T-cell (primary cell): ENCODE measurements at regions not wholly inside any gene's neighbourhood (a gene's known extent, or its start where the extent isn't known, plus 50 kb on each side); places are given as distances from the start of the nearest gene placed in this dataset.

Experiments
- ATAC-seq, 4 experiments: fragments of 200-7000 bp in 3 of 4; fragments of 150-1000 bp in 1 of 4; cut with Tn5 transposase; replicated peaks in 1 of 4; 1 replicate in 3 of 4; 2 replicates in 1 of 4; pipeline ENCODE4 v1.10.0; 2021; ENCODE audit warnings: moderate library complexity in 3 of 4, mild to moderate bottlenecking in 2 of 4, moderate number of reproducible peaks in 1 of 4
- CTCF ChIA-PET, 2 donors: fragments of 300-600 bp; sonication (Branson Sonifier 250); formaldehyde crosslinking; loops; one replicate each; lab custom pipeline; 2022; ENCODE audit warnings: antibody characterized with exemption in 2 of 2; lab: Charles Lee
- POLR2A ChIA-PET, 2 donors: fragments of 300-600 bp; sonication (Branson Sonifier 250); formaldehyde crosslinking; loops; one replicate each; lab custom pipeline; 2022; ENCODE audit warnings: antibody characterized with exemption in 2 of 2; lab: Charles Lee
- DNase-seq, 35 experiments: peaks; one replicate each; pipeline versions ENCODE4 v3.0.0 to v3.0.0-alpha.2; 2013 to 2023
- H3K27ac ChIP-seq: one replicate; pipeline ENCODE4 v1.5.1; 2013; ENCODE audit warnings: low read length
- H3K27me3 ChIP-seq, 2 experiments: replicated peaks in 1 of 2; 1 replicate in 1 of 2; 2 replicates in 1 of 2; pipeline versions ENCODE4 v1.6.1 to v1.7.0; 2013; ENCODE audit warnings: low read length in 1 of 2, mixed read lengths in 1 of 2; ENCODE audit not compliant: control insufficient read depth in 2 of 2, insufficient read depth in 2 of 2; ENCODE audit errors: extremely low read depth in 1 of 2
- H3K36me3 ChIP-seq, 2 donors: 1 replicate in 1 of 2; 2 replicates in 1 of 2; pipeline versions ENCODE4 v1.6.1 to v1.7.0; 2013; ENCODE audit warnings: low read length in 1 of 2; ENCODE audit not compliant: control insufficient read depth in 2 of 2, insufficient read depth in 1 of 2; ENCODE audit errors: extremely low read depth in 1 of 2
- H3K4me1 ChIP-seq, 2 experiments: 1 replicate in 1 of 2; 2 replicates in 1 of 2; pipeline versions ENCODE4 v1.6.1 to v1.7.0; 2013; ENCODE audit warnings: low read length in 2 of 2, mixed read lengths in 1 of 2; ENCODE audit not compliant: insufficient read depth in 2 of 2, control insufficient read depth in 1 of 2; ENCODE audit errors: extremely low read depth in 1 of 2
- H3K4me3 ChIP-seq, 2 donors: 1 replicate in 1 of 2; 2 replicates in 1 of 2; pipeline versions ENCODE4 v1.5.1 to v1.7.0; 2013; ENCODE audit warnings: mild to moderate bottlenecking in 2 of 2, low read length in 1 of 2, moderate library complexity in 1 of 2; ENCODE audit not compliant: control insufficient read depth in 1 of 2; ENCODE audit errors: extremely low read depth in 1 of 2
- H3K9me3 ChIP-seq: 2 replicates; pipeline ENCODE4 v1.7.0; 2013
- H3K27ac Mint-ChIP-seq, 2 donors: one replicate each; pipeline ENCODE4 v1.8.0; 2020 to 2021; ENCODE audit warnings: mild to moderate bottlenecking in 2 of 2, mixed read lengths in 2 of 2
- H3K27me3 Mint-ChIP-seq, 2 donors: one replicate each; pipeline ENCODE4 v1.8.0; 2021 to 2022; ENCODE audit warnings: mixed read lengths in 2 of 2
- H3K36me3 Mint-ChIP-seq: one replicate; pipeline ENCODE4 v1.8.0; 2021; ENCODE audit warnings: mixed read lengths
- H3K4me1 Mint-ChIP-seq, 3 donors: one replicate each; pipeline ENCODE4 v1.8.0; 2020 to 2022; ENCODE audit warnings: mixed read lengths in 3 of 3, mild to moderate bottlenecking in 1 of 3
- H3K4me3 Mint-ChIP-seq, 3 donors: one replicate each; pipeline ENCODE4 v1.8.0; 2020 to 2022; ENCODE audit warnings: mild to moderate bottlenecking in 3 of 3, mixed read lengths in 3 of 3, moderate library complexity in 3 of 3
- H3K9me3 Mint-ChIP-seq, 3 donors: one replicate each; pipeline ENCODE4 v1.8.0; 2020 to 2022; ENCODE audit warnings: mixed read lengths in 3 of 3
- WGBS: methylation state at CpG from one replicate; pipeline ENCODE4 v1.1.5; 2013; ENCODE audit warnings: missing lambda C conversion rate; ENCODE audit not compliant: insufficient coverage; 5-methylcytosine and 5-hydroxymethylcytosine counted together

DNA sequence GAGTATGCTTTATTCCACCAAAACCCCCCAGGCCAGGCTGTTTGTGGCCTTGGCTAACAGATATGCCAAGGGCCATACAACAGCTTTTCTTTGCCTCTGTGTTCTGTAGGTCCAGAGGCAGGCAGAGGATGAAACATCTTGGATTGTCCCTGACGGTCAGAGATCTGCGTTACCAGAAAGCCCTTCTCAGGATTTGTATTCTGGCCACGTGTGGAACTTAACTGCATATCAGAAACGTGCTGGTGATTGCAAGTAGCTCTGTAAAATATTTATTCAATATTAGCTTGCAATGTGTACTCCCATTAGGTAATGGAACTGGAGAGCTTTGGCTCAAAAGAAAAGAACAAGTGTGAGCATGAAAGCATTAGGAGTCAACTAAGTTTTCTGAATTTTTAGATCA, 275.0 kb downstream of the CBLN4 start:
- ChIA-PET CTCF (no interaction called here), POLR2A (no interaction called here)
- ATAC-seq, result no peak
- Mint-ChIP-seq H3K27ac (no peak overlapping the region), H3K4me1 (no peaks in the 10 kb centered on the region), H3K9me3 (peaks cover 5 to 9% (median 7%) of the 10 kb centered on the region in 3 donors), H3K27me3 (no peaks in the 10 kb centered on the region), H3K4me3 (no peak overlapping the region), H3K36me3 (no peaks in the 10 kb centered on the region)
- H3K36me3 ChIP-seq, result no peaks in the 10 kb centered on the region
- H3K27me3 ChIP-seq, result no peaks in the 10 kb centered on the region
- H3K9me3 ChIP-seq, result no peaks in the 10 kb centered on the region
- H3K4me1 ChIP-seq, result no peaks in the 10 kb centered on the region
- WGBS, result 80% methylated on average over 1 of the region's 4 CpGs
- no peak overlapping the region for H3K4me3 ChIP-seq
- no peak for DNase-seq
- no peak overlapping the region for H3K27ac ChIP-seq

- H3K27ac ChIP-seq, result no peak overlapping the region
- no peaks in the 10 kb centered on the region for H3K36me3 Mint-ChIP-seq
- H3K36me3 ChIP-seq, result no peaks in the 10 kb centered on the region
- peaks cover 2% of the 10 kb centered on the region for H3K9me3 ChIP-seq
- H3K4me1 Mint-ChIP-seq, result no peaks in the 10 kb centered on the region
- ATAC-seq (no peak), DNase-seq (no peak)
- CTCF ChIA-PET, result no interaction called here
- peaks cover 13 to 24% (median 16%) of the 10 kb centered on the region in 3 donors for H3K9me3 Mint-ChIP-seq
- H3K27ac Mint-ChIP-seq, result no peak overlapping the region
- no peaks in the 10 kb centered on the region for H3K27me3 Mint-ChIP-seq
- POLR2A ChIA-PET, result no interaction called here
- no peak overlapping the region for H3K4me3 Mint-ChIP-seq
- H3K4me3 ChIP-seq, result no peak overlapping the region
- H3K27me3 ChIP-seq, result no peaks in the 10 kb centered on the region
- no peaks in the 10 kb centered on the region for H3K4me1 ChIP-seq
- no CpG with 5 or more reads among the region's 6 CpGs for WGBS
These were observed 290.6 kb downstream of the CBLN4 start for GRCh38 chr20:55714736-55715135.

- no peak overlapping the region for H3K27ac ChIP-seq
- Mint-ChIP-seq H3K9me3 (peaks cover 16 to 25% (median 19%) of the 10 kb centered on the region in 3 donors), H3K27me3 (no peaks in the 10 kb centered on the region), H3K27ac (no peak overlapping the region), H3K36me3 (no peaks in the 10 kb centered on the region), H3K4me1 (no peaks in the 10 kb centered on the region), H3K4me3 (no peak overlapping the region)
- DNase-seq (no peak), ATAC-seq (no peak)
- H3K4me1 ChIP-seq, result no peaks in the 10 kb centered on the region
- no peaks in the 10 kb centered on the region for H3K36me3 ChIP-seq
- peaks cover 2% of the 10 kb centered on the region for H3K9me3 ChIP-seq
- ChIA-PET POLR2A (no interaction called here), CTCF (no interaction called here)
- no peak overlapping the region for H3K4me3 ChIP-seq
- H3K27me3 ChIP-seq, result no peaks in the 10 kb centered on the region
These were observed 291.2 kb downstream of the CBLN4 start for GRCh38 chr20:55714082-55714481.

GRCh38 chr20:55704458-55704857, 300.9 kb downstream of the CBLN4 start:
- Mint-ChIP-seq H3K27ac (no peak overlapping the region), H3K4me1 (no peaks in the 10 kb centered on the region), H3K27me3 (no peaks in the 10 kb centered on the region), H3K36me3 (no peaks in the 10 kb centered on the region), H3K4me3 (no peak overlapping the region), H3K9me3 (peaks cover 6 to 11% (median 8%) of the 10 kb centered on the region in 3 donors)
- Histone ChIP-seq H3K4me3 (no peak overlapping the region), H3K27me3 (no peaks in the 10 kb centered on the region), H3K36me3 (no peaks in the 10 kb centered on the region), H3K4me1 (no peaks in the 10 kb centered on the region), H3K9me3 (no peaks in the 10 kb centered on the region), H3K27ac (no peak overlapping the region)
- ATAC-seq, result no peak
- no CpG with 5 or more reads among the region's 3 CpGs for WGBS
- POLR2A ChIA-PET, result no interaction called here
- no peak for DNase-seq
- CTCF ChIA-PET, result no interaction called here

DNA sequence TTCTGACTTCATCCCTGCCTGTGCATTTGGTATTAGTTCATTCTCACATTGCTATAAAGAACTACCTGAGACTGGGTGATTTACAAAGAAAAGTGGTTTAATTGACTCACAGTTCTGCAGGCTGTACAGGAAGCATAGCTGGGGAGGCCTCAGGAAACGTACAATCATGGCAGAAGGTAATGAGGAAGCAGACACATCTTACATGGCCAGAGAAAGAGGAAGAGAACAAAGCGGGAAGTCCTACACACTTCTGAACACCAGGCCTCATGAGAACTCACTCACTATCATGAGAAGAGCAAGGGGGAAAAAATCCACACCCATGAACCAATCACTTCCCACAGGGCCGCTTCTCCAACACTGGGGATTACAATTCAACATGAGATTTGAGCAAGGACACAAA, 303.9 kb downstream of the CBLN4 start:
- POLR2A ChIA-PET, result no interaction called here
- ATAC-seq (no peak), DNase-seq (no peak)
- no peak overlapping the region for H3K27ac ChIP-seq
- no peaks in the 10 kb centered on the region for H3K36me3 ChIP-seq
- Mint-ChIP-seq H3K36me3 (no peaks in the 10 kb centered on the region), H3K27me3 (no peaks in the 10 kb centered on the region), H3K27ac (no peak overlapping the region), H3K4me1 (no peaks in the 10 kb centered on the region), H3K4me3 (no peak overlapping the region), H3K9me3 (peaks cover 2 to 7% (median 6%) of the 10 kb centered on the region in 3 donors)
- CTCF ChIA-PET, result no interaction called here
- H3K4me1 ChIP-seq, result no peaks in the 10 kb centered on the region
- no peaks in the 10 kb centered on the region for H3K27me3 ChIP-seq
- WGBS, result 20% methylated on average over 1 of the region's 3 CpGs
- no peaks in the 10 kb centered on the region for H3K9me3 ChIP-seq
- no peak overlapping the region for H3K4me3 ChIP-seq

- no peaks in the 10 kb centered on the region for H3K4me1 ChIP-seq
- H3K4me3 Mint-ChIP-seq, result no peak overlapping the region
- H3K4me3 ChIP-seq, result no peak overlapping the region
- H3K4me1 Mint-ChIP-seq, result no peaks in the 10 kb centered on the region
- CTCF ChIA-PET, result no interaction called here
- H3K9me3 ChIP-seq, result no peaks in the 10 kb centered on the region
- DNase-seq, result no peak
- ATAC-seq, result no peak
- POLR2A ChIA-PET, result no interaction called here
- H3K9me3 Mint-ChIP-seq, result peaks cover 6% of the 10 kb centered on the region in 3 donors
- H3K36me3 ChIP-seq, result no peaks in the 10 kb centered on the region
- H3K36me3 Mint-ChIP-seq, result no peaks in the 10 kb centered on the region
- H3K27me3 Mint-ChIP-seq, result no peaks in the 10 kb centered on the region
- H3K27me3 ChIP-seq, result no peaks in the 10 kb centered on the region
- no peak overlapping the region for H3K27ac ChIP-seq
- no peak overlapping the region for H3K27ac Mint-ChIP-seq
- WGBS, result no CpG with 5 or more reads among the region's 1 CpG
These were observed 308.8 kb downstream of the CBLN4 start for GRCh38 chr20:55696520-55696919.

DNA sequence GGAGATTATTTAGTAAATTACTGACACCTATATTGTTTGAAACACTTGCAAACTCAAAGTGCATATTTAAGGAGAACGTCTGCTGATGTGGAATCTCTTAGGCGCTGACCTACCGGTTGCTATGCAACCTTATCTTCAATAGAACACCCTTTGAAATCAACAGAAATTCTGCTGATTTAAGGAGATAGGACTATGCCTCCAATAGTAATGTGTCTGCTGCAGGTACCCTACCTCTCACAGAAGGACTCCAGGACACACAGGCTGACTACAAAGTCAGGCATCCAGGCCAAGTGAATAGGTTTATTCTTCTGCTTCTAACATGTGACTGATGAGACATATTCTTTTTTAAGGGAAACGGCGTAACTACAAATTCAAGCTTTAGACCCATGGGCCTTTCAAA, 311.7 kb downstream of the CBLN4 start:
- ATAC-seq (no peak), DNase-seq (no peak)
- Mint-ChIP-seq H3K9me3 (peaks cover 0 to 5% (median 3%) of the 10 kb centered on the region in 3 donors), H3K4me3 (no peak overlapping the region), H3K27me3 (no peaks in the 10 kb centered on the region), H3K4me1 (no peaks in the 10 kb centered on the region), H3K36me3 (no peaks in the 10 kb centered on the region), H3K27ac (no peak overlapping the region)
- ChIA-PET CTCF (no interaction called here), POLR2A (no interaction called here)
- WGBS, result no CpG with 5 or more reads among the region's 5 CpGs
- Histone ChIP-seq H3K9me3 (no peaks in the 10 kb centered on the region), H3K4me1 (no peaks in the 10 kb centered on the region), H3K27me3 (no peaks in the 10 kb centered on the region), H3K27ac (no peak overlapping the region), H3K36me3 (no peaks in the 10 kb centered on the region), H3K4me3 (no peak overlapping the region)
